Hematopoietic multipotent progenitor cell (in vitro differentiated cells): ENCODE measurements at regions not wholly inside any gene's neighbourhood (a gene's known extent, or its start where the extent isn't known, plus 50 kb on each side); places are given as distances from the start of the nearest gene placed in this dataset. TPM values are rescaled to one million over a fixed set of nuclear protein-coding genes. Genes with fewer than 3 reads are reported as not detected.
"Not testable (repeated sequence)": the region's sequence is repeated elsewhere in the genome, so short reads cannot be mapped to it uniquely, and the experiment has no call there.

Source experiments
- DNase-seq, 3 donors: peaks; one replicate each; pipeline ENCODE4 v3.0.0-alpha.2; 2011 to 2015; ENCODE audit warnings: low read depth in 2 of 3, low spot score in 2 of 3
- small RNA-seq: library from RNA; depleted of rRNA; stranded (forward); fragments of <200 nt; gene quantifications from one replicate; pipeline ENCODE3, GENCODE V24; 2012

- DNase-seq = no peak
These were observed 96.4 kb upstream of the IGSF10 start for GRCh38 chr3:151557068-151557840.

- no peak for DNase-seq
These were observed 95.7 kb upstream of the IGSF10 start for GRCh38 chr3:151556596-151556995.

- no peak for DNase-seq
These were observed 94.7 kb upstream of the IGSF10 start for GRCh38 chr3:151555523-151555922.

DNA sequence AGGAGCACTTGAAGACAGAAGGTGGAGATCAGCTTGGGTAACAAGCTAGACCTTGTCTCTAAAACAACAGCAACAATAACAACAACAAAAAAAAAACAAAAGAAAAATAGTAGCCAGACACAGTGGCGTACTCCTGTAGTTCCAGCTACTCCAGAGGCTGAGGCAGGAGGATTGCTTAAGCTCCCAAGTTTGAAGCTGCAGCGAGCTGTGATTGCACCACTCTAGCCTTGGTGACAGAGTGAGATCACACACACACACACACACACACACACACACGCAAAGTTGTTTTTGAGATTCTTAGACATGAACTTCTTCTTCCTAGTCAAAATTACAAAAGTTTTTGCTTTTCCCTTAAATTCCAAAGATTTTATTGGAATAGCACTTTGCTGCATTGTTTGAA is 93.0 kb upstream of the IGSF10 start:
- DNase-seq = peak in 1 of 3 donors; percentile 14

GRCh38 chr3:151552589-151552988 is 91.7 kb upstream of the IGSF10 start:
- peak in 1 of 3 donors; percentile 46 for DNase-seq

- no peak for DNase-seq
These were observed 89.8 kb upstream of the IGSF10 start for GRCh38 chr3:151550642-151551041.

DNA sequence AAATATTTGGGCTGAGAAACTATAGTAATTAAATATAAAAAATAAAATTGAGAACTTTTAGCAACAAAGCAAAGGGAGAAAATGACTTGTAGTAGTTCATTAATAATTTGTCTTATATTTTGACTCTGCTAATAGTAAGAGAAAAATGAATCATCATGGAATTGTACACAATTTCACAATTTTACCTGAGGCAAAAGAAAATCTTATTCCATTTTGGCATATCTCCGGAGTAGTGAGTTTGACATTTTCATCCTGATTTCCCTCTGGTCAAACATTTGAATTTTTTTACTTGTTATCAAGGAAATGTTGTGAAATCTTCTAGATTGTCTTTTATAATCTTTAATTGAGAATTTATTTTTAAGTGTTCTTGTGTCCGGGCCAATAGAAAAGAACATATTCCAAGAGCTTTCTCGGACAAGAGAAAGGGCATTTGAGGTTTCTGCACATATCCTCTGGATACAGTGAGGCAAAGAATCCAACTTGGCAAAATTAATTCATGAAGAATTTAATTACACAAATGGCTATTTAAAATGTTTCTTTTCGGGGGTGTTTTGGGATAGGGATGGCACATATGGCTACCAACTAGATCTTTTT is 89.3 kb upstream of the IGSF10 start:
- no peak for DNase-seq

DNA sequence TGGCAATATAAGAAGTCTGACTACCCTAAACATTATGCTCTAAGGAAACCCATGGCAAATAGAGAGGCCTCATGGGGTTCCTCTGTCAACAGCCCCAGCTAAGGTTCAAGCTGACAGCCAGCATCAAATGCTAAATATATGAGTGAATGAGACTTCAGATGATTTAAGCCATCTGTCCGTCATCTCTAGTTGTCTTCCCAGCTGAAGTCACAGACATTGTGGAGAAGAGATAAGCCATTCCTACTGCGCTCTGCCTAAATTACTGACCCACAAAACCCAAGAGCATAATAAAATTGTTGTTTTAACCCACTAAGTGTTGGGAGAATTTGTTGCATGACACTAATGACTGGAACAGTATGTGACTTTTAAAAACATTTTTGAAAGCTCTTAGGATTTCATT is 87.3 kb upstream of the IGSF10 start:
- DNase-seq = no peak

- DNase-seq = no peak
These were observed 83.3 kb upstream of the IGSF10 start for GRCh38 chr3:151544164-151544548.

GRCh38 chr3:151541178-151541577 is 80.3 kb upstream of the IGSF10 start:
- no peak for DNase-seq

- DNase-seq = no peak
These were observed 78.7 kb upstream of the IGSF10 start for GRCh38 chr3:151539599-151539998.

DNA sequence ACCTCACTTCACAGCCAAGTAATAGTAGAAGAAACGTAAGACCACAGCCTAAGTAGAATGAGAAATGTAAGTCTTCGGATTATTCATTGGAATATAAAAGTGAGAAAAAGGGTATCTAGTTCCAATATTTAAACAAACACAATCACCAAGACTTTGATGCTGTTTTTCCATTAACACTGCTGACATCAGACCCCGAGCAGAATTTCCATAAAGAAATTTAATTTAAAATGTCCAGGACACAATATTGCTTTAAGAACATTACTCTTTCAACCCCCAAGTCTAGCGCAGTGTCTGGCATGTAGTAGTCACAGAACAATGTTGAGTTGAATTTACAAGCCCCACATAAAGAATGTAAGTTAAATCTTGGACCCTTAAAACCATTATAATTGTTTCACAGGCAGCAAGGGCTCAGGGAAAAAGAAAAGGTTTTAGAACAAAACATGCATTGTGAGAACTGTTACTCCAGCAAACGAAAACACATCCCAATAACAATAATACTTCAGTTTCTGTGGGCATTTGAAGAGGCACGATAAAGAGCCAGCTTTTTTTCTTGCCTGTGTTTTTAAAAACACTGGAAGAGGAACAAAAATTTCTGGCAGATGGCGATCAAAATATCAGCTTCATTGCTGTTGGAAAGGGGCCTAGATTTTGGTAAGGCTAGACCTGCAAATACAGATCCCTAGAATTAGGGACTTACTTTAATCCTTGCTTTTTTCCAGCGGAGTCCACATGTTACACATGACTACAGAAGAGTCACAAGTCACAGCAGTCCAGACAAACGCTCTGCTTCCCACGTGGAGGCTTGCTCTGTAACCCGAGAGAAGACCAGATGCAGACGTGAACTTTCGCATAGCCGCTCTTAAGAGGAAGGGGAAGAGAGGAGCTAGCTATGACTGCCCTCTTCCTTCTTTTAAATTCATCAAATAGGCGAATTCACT is 77.9 kb upstream of the IGSF10 start:
- peak in 1 of 3 donors; percentile 38 for DNase-seq

DNA sequence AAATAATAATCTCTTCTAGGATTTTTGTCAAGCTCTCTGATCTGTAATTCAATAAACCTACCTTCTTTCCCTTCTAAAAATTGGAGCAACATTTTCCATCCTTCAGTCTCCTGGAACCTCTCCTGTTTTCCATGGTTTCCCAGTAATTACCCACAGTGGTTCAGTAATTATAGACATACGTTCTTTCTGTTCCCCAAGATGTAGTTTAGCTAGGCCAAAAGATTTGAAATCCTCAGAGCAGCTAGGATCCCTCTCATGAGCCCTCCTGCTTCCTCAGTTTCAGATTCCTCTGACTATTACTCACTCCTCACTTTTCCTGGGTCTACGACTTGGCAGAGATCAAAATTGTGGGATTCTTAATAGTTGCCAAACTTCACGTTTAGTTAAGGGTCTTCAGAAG is 76.9 kb upstream of the IGSF10 start:
- DNase-seq = no peak

- no peak for DNase-seq
These were observed 65.9 kb upstream of the IGSF10 start for GRCh38 chr3:151526757-151527156.

DNA sequence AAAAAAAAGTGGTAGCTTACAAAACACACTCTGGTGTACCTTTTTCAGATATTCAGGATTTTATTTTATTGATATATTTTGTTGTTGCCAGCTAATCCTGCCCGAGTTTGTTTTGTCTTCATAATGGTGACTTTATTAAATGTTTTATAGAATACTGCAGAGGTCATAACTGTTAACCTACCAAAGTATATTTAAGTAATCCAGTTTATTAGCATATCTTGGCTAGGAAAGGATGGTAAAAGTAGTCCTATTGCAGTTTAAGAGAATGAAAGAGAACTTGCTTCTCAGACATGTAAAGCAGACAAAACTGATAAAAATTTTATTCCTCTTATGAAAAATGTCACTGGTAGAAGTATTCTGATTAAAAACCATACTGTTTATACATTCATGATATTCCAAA is 59.2 kb upstream of the IGSF10 start:
- DNase-seq = no peak

GRCh38 chr3:151511433-151511832 is 50.6 kb upstream of the IGSF10 start:
- not testable (repeated sequence) for DNase-seq

Small RNA genes lying in the stretch of these regions (small RNA-seq; reads per million reads assigned to genes)
- not detected for gene MIR5186
